ENCODE measurements at regions not wholly inside any gene's neighbourhood (a gene's known extent, or its start where the extent isn't known, plus 50 kb on each side); places are given as distances from the start of the nearest gene placed in this dataset.

DNA sequence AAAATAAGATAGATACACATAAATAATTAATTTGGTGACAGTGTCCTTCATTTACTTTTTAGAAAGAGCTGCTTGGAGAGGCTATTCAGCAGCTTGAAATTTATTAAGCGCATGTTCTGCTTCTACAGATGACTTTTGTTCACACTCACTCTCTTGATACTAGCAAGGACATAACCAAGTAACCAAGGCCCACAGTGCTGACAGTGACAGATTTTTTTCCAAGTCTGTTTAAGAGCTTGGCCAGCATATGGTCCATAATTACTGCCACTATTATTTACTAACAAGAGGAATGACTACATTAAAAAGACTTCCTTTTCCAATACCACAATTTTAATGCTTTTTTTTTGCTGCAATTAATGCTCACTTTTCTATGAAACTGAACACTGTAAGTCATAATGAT is 673.7 kb upstream of the MIR17HG start:
- H3F3A ChIP-seq (ENCODE audit: insufficient read depth, low read depth), result no peaks in the 10 kb centered on the region
- no peaks in the 10 kb centered on the region; the same call in 1 of the 2 replicates for H3K9me3 ChIP-seq (ENCODE audit: insufficient read depth, low read depth)
- H4K20me1 ChIP-seq (ENCODE audit: insufficient read depth), result no peaks in the 10 kb centered on the region
- no peak overlapping the region for H3K27ac ChIP-seq
- H3K4me3 ChIP-seq, result no peak overlapping the region
- no peaks in the 10 kb centered on the region for H3K4me1 ChIP-seq (replicated peaks; ENCODE audit: insufficient read depth)
- ChIA-PET POLR2A (ENCODE audit: unreplicated experiment) (no interaction called here), CTCF (no interaction called here)
- no peak for DNase-seq
- no peak overlapping the region for H2AFZ ChIP-seq
- intact Hi-C loops (cut with micrococcal nuclease; ENCODE audit: unreplicated experiment), result no loop called here
- TF ChIP-seq EZH2 (IDR thresholded peaks at IDR 0.05; ENCODE audit: low read depth), result no peak
- TF ChIP-seq, protein P1, sequence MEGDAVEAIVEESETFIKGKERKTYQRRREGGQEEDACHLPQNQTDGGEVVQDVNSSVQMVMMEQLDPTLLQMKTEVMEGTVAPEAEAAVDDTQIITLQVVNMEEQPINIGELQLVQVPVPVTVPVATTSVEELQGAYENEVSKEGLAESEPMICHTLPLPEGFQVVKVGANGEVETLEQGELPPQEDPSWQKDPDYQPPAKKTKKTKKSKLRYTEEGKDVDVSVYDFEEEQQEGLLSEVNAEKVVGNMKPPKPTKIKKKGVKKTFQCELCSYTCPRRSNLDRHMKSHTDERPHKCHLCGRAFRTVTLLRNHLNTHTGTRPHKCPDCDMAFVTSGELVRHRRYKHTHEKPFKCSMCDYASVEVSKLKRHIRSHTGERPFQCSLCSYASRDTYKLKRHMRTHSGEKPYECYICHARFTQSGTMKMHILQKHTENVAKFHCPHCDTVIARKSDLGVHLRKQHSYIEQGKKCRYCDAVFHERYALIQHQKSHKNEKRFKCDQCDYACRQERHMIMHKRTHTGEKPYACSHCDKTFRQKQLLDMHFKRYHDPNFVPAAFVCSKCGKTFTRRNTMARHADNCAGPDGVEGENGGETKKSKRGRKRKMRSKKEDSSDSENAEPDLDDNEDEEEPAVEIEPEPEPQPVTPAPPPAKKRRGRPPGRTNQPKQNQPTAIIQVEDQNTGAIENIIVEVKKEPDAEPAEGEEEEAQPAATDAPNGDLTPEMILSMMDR (conservative IDR thresholded peaks at IDR 0.05), result no peak
- no peaks in the 10 kb centered on the region for H3K79me2 ChIP-seq (ENCODE audit: low read depth)
- no peak overlapping the region for H3K4me2 ChIP-seq
- H3K27me3 ChIP-seq (ENCODE audit: insufficient read depth, low read depth), result no peaks in the 10 kb centered on the region
- no peaks in the 10 kb centered on the region for H3K9me2 ChIP-seq (ENCODE audit: insufficient read depth)
- no peaks in the 10 kb centered on the region for H3K36me3 ChIP-seq (ENCODE audit: low read depth)
- BruUV-seq (replicated peaks), result no TSS peak

DNA sequence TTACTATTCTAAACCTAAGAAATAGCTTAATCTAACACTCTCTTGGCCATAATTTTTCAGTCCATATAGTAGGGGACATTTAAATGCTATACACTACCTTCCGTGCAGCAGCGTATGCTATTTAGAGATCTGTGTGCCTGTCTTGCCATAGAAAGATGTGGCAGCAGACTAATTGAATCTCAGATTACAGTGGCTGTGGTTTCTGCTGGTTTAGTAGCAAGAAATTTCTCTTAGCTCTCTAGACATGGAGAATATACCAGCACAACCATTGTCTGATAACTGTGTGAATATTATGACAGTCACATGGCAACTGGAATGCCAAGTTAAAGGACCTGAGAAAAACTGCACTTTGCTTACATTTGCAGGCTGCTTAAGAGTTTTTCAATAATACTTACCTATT is 672.4 kb upstream of the MIR17HG start:
- H3F3A ChIP-seq (ENCODE audit: insufficient read depth, low read depth), result no peaks in the 10 kb centered on the region

DNA sequence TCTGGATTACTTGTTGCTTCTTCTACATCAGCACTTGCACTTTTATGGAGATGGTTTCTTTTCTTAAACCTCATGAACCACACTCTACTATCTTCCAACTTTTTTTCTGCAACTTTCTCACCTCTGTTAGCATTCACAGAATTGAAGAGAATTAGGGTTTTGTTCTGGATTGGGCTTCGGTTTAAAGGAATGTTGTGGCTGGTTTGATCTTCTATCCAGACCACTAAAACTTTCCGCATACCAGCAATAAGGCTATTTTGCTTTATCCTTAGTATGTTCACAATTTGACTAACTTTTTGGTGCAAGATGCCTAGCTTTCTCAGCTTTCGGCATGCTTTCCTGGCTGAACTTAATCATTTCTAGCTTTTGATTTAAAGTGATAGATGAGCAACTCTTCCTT is 666.7 kb upstream of the MIR17HG start:
- intact Hi-C loops (cut with micrococcal nuclease; ENCODE audit: unreplicated experiment), result no loop called here
- Histone ChIP-seq H3K4me2 (no peak overlapping the region), H3K27ac (no peak overlapping the region), H4K20me1 (ENCODE audit: insufficient read depth) (no peaks in the 10 kb centered on the region), H3K27me3 (ENCODE audit: insufficient read depth, low read depth) (no peaks in the 10 kb centered on the region), H3K9me3 (ENCODE audit: insufficient read depth, low read depth) (no peaks in the 10 kb centered on the region), H3K79me2 (ENCODE audit: low read depth) (no peaks in the 10 kb centered on the region), H2AFZ (no peak overlapping the region), H3K36me3 (ENCODE audit: low read depth) (no peaks in the 10 kb centered on the region), H3K4me1 (replicated peaks; ENCODE audit: insufficient read depth) (no peaks in the 10 kb centered on the region), H3F3A (ENCODE audit: insufficient read depth, low read depth) (no peaks in the 10 kb centered on the region), H3K9me2 (ENCODE audit: insufficient read depth) (no peaks in the 10 kb centered on the region), H3K4me3 (no peak overlapping the region)
- CTCF ChIA-PET, result no interaction called here
- POLR2A ChIA-PET (ENCODE audit: unreplicated experiment), result no interaction called here
- no peak for DNase-seq
- TF ChIP-seq, protein P1 (conservative IDR thresholded peaks at IDR 0.05), result no peak
- TF ChIP-seq EZH2 (IDR thresholded peaks at IDR 0.05; ENCODE audit: low read depth), result no peak
- no TSS peak for BruUV-seq (replicated peaks)

More for the DNA sequence above, 672.4 kb upstream of the MIR17HG start:
- Histone ChIP-seq H3K9me2 (ENCODE audit: insufficient read depth) (no peaks in the 10 kb centered on the region), H3K4me1 (replicated peaks; ENCODE audit: insufficient read depth) (no peaks in the 10 kb centered on the region), H3K4me3 (no peak overlapping the region), H2AFZ (no peak overlapping the region), H3K27me3 (ENCODE audit: insufficient read depth, low read depth) (no peaks in the 10 kb centered on the region), H3K9me3 (ENCODE audit: insufficient read depth, low read depth) (no peaks in the 10 kb centered on the region; the same call in 1 of the 2 replicates), H3K79me2 (ENCODE audit: low read depth) (no peaks in the 10 kb centered on the region), H3K36me3 (ENCODE audit: low read depth) (no peaks in the 10 kb centered on the region), H4K20me1 (ENCODE audit: insufficient read depth) (no peaks in the 10 kb centered on the region), H3K4me2 (no peak overlapping the region), H3K27ac (no peak overlapping the region)
- intact Hi-C loops (cut with micrococcal nuclease; ENCODE audit: unreplicated experiment), result no loop called here
- CTCF ChIA-PET, result no interaction called here
- no TSS peak for BruUV-seq (replicated peaks)
- DNase-seq, result no peak
- no peak for TF ChIP-seq EZH2 (IDR thresholded peaks at IDR 0.05; ENCODE audit: low read depth)
- TF ChIP-seq, protein P1 (conservative IDR thresholded peaks at IDR 0.05), result no peak
- POLR2A ChIA-PET (ENCODE audit: unreplicated experiment), result no interaction called here
